ENCODE measurements at regions not wholly inside any gene's neighbourhood (a gene's known extent, or its start where the extent isn't known, plus 50 kb on each side); places are given as distances from the start of the nearest gene placed in this dataset.

DNA sequence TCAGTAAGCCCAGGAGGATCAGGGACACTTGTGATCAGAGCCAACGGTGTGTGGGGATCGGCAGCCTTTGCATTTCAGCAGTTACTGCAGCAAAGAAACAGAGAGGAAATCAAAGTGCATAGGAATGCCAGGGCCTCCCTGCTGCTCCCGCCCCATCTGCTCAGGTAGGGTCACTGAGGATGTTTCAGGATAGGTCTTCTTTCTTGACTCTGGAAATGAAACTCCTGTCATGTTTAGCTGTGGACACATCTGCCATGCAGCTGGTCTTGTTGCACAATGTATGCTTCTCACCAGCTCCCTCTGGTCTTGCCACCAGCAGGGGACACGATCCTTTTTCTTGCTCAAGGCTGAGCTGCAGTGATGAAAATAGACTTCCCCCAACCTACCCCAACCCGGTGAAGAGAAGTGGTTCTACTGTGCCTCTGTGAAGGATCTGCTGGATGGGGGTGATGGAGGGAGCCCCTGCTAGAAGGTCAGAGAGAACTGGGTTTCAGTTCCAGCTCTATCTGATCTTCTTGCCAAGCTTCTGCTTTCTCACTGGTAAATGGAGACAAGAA is 185.2 kb upstream of the KLF4 start:
- peak; percentile 77 for ATAC-seq
- no peak for DNase-seq (ENCODE audit: low spot score)
- intact Hi-C loops (cut with DNase I): no loop called here

DNA sequence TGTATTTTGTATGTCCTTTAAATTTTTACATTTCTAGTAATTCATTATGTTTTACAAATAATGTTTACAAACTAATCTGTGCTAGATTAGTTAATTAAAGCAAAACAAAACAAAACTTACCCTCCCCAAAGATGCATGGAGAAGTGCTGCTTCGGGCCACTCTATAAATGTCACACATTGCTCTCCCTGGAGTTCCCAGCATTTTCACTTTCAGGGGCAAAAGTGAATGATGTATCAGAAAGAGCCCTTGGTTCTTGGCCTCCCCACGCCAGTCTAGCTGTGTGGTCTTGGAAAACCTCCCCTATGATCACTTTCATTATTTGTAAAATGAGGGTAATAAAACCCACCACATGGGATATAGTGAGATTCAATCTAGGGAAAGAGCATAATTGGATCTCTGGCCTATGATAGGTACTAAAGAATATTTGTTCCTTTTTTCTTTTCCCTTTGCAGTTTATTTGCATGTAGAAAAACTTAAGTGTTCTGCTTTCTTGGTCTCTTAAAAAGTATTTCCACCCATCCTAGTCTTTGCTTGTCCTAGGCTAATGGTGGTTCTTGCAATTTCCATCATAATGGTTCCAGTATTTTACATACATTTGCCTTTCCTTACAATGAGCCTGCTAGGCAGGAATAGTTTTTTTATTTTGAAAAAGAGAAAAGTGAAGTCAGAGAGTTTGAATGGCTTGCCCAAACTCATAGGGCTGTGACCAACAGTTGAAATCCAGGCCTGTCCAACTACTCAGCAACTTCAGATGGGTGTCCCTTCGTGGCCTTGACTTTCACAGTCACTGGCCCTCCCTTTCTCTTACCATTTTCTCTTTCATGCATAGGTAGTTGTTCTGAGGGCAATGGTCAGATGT is 184.5 kb upstream of the KLF4 start:
- no peak for ATAC-seq
- intact Hi-C loops (cut with DNase I): no loop called here

DNA sequence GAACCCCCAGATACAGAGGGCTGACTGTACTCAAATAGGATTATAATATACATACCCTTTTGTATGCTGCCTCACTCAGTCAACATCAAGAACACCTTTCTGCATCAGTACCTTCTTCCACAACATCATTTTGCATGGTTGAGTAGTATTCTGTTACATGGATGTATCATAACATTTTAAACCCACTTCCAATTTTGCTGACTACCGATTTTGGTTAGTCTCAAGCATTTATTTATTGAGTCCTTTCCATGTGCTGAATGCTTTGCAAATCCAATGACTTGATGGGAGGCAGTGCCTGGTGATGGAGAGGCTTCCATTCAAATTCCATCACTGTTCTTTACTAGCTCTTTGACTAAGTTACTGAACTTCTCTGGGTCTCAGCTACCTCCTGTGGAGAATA is 182.0 kb upstream of the KLF4 start:
- intact Hi-C loops (cut with DNase I): no loop called here
- ATAC-seq: no peak
- no peak for DNase-seq (ENCODE audit: low spot score)

More for the DNA sequence above, 184.5 kb upstream of the KLF4 start:
- DNase-seq (ENCODE audit: low spot score): no peak

DNA sequence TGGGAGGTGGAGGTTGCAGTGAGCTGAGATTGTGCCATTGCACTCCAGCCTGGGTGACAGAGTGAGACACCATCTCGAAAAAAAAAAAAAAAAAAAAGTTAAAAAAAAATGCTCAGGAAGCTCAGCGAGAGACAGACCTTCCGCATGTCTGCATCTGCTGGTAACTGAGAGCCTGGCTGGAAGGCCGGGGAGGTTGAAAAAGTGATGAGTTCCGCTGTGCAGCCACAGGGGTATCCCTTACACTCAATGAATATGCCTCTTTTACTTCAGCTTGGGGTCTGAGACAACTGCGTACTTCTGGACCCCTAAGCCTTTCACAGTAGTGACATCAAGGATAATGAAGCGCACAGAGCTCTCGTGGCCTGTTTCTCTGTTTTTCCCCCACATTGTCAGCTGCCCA is 179.9 kb upstream of the KLF4 start:
- ATAC-seq: no peak
- intact Hi-C loops (cut with DNase I): no loop called here
- no peak for DNase-seq (ENCODE audit: low spot score)

DNA sequence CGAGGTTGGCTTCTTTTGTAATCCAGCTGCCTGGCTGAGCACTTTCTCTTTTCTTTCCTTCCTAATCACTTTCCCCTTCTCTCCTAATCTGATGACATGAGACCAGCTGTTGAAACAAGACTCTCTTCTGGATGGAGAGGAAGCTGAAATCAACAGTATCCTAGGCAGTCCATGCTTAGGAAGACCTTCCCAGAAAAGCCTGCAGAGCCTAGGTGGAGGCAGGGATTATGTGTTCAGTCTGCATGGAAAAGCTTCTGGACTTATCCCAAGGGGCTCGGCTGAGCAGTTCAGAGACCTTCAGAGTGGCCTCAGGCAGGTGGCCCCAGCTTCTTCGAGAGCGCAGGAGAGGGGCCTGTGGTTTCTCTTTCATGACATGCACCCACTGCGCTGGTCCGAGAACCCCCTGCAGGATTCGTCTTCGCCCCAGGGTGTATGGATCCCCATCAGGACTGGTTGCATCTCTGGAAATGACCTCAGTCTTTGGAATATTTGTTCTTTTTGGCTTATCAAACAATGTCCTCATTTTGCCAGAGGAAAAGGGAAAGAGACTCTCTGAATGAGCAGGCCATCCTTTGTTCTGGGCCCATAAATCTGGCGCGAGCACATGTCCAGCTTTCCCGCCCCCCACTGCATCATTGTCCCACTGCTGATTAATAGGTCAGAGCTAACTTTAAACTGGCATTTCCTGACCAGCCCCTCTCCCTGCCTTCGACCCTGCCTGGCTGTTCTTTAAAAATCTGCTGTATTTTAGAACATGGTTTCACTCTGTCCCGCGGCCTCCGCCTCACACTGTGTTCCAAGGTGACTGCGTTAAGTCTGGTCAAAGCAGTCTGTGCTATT is 177.9 kb upstream of the KLF4 start:
- no peak for DNase-seq (ENCODE audit: low spot score)
- intact Hi-C loops (cut with DNase I): no loop called here
- peak; percentile 77 for ATAC-seq

DNA sequence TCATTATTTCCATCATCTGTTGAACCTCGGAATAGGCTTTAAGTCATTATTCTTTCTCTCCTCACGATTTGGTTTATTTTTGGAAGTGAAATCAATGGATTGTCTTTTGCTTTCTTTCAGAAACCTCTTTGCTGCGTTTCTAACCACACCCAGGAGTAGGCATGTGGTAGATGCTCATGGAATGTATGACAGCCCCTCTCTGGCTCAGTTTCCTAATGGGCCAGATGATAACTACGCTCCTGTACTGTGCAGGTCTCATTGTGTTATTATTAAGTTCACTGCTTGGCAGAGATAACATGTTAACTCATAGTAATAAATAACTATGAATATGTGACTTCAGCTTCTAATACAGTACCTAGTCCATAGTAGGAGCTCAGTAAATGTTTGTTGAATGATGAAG is 175.5 kb upstream of the KLF4 start:
- ATAC-seq (no peak), DNase-seq (ENCODE audit: low spot score) (no peak)
- intact Hi-C loops (cut with DNase I): no loop called here

DNA sequence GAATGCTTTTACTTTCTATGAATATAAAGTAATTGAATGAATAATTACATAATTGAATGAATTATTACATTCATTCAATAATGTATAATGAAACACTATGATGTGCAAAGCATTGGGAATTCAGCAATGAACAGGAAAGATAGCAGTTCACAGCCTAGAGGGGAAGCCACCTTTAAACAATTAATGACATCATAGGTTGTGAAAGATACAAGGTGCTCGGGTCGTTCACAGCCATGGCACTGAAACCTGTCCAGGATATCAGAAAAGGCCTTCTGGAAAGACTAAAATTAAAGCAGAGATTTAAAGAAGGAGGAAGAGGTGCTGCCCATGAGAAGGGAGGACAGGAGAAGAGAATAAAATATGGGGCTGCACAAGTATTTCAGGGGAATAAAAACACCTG is 171.4 kb upstream of the KLF4 start:
- DNase-seq (ENCODE audit: low spot score) (no peak), ATAC-seq (no peak)
- intact Hi-C loops (cut with DNase I): no loop called here

DNA sequence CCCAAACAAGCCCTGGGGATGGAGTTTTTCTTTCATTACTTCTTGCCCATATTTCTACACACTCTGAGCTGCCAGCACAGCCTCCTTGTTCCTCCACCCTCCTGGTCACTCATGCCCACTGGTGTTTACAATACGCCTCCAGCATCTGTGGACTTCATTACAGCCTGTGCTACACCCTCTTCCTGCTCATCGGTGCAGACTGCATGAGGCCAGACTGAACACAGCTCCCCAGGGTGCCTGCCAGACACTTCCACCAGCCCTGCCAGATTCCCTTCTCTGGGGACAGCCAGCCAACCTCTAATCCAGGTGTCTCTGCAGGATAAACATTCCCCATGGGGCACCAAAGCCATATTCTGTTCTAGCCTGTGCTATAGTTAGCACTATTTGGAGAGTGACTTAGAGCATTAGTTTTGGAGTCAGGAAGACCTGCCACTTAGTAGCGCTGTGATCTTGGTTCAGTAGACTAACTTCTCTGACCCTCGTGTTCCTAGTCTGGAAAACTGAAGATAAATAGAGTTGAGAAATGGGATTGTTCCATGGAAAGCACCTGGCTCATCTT is 163.8 kb upstream of the KLF4 start:
- ATAC-seq: no peak
- intact Hi-C loops (cut with DNase I): no loop called here
- no peak for DNase-seq (ENCODE audit: low spot score)

DNA sequence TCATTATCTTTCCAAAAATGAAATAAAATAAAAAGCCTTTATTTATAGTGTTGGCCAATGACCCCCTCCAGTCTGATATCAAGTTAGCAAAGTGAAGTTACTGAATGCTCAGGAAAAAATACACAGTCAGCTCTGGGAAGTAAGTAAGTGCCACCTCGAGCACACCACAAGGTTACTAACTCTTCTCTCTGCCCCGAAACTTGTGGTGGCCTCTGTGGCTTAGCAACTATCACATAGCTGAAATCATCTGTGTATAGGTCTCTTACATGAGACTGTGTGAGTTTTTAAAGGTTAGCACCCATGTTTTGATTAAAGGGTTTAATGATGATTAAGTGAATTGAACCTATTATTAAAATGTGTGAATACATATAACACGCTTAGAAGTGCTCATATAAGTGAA is 161.4 kb upstream of the KLF4 start:
- no peak for DNase-seq (ENCODE audit: low spot score)
- no peak for ATAC-seq
- intact Hi-C loops (cut with DNase I): no loop called here

DNA sequence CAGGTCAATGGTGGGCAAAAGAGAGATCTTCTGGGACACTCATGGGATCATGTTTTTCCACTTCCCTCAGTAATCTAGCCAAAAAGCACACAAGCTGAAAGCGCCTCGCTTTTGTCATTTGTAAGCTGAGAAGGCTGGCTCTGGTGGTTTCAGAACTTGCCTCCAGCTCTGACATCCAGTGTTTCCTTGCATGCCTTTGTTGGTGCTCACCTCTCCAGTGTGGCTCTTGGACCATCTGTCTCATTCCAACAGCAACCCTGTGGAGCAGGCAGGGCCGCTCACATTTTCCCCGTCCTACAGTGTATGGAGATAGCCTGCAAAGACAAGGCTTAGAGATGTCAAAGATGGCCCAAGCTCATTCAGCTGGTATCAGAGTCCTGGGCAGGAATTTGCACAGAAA is 160.8 kb upstream of the KLF4 start:
- DNase-seq (ENCODE audit: low spot score): no peak
- no peak for ATAC-seq
- intact Hi-C loops (cut with DNase I): no loop called here

DNA sequence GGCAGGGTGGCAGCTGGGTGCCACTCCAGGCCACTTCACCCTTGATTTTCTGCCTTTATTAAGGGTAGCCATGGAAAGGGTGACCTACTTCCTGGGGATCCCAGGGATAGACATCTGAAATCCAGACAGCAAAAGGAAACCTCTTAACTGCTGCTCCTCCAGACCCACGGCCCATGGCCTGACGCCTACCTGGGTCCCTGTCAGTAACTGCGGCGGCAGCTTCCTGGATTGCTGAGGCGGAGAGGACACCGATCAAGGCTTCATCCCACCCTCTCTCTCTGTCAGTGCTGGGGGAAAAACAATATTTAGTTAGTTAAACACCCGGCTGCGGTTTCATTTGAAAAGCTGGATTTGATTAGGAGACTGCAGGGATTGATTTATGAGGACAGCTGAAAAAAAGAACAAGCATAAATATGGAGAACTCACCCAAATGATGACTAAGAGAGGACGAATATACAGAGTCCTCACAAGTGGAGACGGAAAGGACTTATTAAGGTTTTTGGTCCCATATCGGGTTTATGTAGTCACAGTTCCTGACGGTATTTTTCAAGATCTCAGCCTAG is 158.7 kb upstream of the KLF4 start:
- intact Hi-C loops (cut with DNase I): no loop called here
- DNase-seq (ENCODE audit: low spot score) (no peak), ATAC-seq (no peak)

DNA sequence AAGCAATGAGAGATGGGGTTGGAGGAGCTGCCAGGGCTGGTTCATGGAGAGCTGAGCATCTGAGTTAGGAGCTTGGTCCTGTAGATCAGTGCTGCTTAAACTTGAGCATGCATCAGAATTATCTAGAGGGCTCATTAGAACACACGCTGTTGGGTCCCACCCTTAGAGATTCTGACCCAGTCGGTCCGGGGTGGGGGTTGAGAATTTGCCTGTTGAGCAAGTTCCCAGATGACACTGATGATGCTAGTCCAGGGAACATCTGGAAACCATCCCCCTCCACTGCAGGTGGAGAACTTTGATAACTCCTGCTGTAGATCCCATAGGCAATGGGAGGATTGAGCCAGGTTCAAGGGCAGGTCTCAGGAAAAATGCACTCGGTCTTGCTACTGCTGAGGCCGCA is 158.0 kb upstream of the KLF4 start:
- DNase-seq (ENCODE audit: low spot score) (no peak), ATAC-seq (no peak)
- intact Hi-C loops (cut with DNase I): no loop called here

DNA sequence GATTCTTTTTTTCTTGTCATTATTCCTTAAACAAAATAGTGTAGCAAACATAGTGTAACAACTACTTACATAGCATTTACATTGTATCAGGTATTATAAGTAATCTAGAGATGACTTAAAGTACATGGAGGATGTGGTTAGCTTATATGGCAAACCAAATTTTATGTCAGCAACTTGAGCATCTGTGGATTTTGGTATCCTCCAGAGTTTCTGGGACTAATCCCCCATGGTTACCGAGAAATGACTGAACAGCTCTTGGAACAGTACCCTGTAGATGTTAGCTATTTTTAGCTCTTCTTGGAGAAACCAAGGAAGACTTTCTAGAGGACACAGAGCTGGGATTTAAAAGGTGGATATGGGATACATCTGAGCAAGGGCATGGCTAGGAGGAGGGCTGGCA is 157.6 kb upstream of the KLF4 start:
- intact Hi-C loops (cut with DNase I): no loop called here
- no peak for DNase-seq (ENCODE audit: low spot score)
- ATAC-seq: no peak

DNA sequence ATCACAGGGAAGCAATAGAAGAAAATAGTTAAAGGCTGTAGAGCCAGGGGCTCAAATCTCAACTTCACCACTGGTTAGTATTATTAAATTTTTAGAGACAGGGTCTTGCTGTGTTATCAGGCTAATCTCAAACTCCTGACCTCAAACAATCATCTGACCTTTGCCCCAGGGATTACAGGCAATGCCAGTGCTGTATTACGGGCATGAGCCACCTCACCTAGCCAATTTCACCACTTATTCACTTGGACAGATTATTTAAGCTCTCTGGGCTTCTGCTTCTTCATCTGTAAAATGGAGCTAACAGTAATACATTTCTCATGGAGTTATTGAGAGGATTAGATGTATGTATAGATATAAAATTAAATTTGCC is 155.9 kb upstream of the KLF4 start:
- intact Hi-C loops (cut with DNase I): no loop called here
- no peak for DNase-seq (ENCODE audit: low spot score)
- no peak for ATAC-seq

DNA sequence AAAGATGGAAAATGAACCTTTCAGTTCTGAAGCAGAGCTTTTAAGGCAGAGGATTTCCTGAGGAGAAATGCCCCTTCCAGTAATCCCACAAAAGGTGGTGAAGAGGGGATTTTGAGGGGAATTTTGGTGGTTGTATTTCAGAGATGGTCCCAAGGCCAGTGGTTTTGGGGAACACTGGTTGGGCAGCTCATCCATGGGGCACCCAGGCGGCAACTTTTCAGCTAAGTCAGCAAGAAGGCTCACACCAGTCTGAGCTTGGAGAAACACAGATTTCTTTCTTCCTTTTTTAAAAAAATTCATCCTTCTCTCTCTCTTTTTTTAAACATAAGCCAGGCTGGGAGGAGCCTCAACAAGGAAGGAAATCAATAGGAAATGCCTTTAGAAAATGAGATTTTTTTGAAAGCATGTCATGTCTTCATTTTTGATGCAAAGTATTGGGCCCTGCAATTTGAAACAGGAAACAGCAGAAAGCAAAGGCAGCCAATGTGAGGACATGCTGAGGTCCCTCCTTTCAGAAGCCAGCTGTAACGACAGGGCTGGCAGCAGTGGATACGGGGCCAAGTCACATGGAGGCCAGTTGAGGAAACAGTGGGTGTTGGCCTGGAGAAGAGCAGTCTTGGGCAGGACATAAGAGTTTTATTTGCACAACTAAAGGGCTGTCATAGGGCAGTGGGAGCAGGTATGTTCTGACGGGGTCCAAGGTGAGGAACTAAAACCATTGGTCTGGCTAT is 155.3 kb upstream of the KLF4 start:
- ATAC-seq: peak; percentile 84
- DNase-seq (ENCODE audit: low spot score): no peak
- intact Hi-C loops (cut with DNase I): no loop called here

DNA sequence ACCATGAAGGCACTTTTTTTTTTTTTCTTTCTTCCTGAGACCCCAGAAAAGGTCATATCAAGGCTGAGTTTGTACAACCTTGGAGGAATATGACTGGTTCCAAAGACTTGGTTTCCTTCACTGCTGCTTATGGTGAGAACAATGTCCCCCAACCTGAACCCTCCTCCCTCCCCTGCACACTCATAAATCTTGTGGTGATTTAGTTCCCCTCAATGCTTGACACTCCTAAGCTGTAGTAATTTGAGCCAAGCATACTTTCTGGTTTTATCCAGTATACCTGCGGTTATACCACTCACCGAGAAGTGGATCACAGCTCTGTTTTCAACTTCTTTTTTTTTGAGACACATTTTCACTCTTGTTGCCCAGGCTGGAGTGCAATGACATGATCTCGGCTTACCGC is 149.9 kb upstream of the KLF4 start:
- no peak for ATAC-seq
- no peak for DNase-seq (ENCODE audit: low spot score)
- intact Hi-C loops (cut with DNase I): no loop called here

DNA sequence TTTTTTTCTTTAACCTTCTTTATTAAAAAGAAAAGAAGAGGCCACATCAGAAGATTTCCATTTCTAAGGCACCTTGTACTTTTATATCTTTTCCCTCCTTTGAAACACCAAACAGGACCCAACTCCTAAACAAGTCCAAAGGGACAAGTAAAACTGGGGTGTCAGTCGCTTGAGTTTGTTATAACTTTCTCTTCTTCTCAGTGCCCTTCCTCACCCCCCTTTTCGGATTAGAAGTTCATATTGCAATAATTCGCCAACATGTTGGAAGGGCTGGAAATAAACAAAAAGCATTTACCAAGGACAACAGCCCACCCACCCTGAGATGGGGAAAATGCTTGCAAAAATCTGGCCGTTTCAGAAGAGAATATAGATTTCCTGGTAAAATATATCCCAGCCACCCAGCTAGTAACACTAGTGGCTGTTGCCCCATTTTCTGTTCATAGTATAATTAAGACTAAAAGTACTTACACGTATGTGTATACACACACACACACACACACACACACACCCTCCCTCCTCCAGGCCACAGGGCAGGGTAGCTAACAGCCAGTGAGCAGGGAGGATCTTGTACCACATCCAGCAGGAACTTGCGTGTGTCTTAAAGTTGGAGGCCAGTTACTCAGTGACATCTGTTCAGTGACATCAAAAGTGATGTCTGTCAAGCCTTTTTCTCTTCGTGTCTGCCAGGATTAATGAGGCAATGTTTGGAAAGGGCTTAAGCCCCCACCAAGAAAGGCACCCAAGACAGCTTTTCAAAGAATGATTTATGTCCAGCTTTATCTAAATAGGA is 149.1 kb upstream of the KLF4 start:
- intact Hi-C loops (cut with DNase I): no loop called here
- peak; percentile 82 for DNase-seq (ENCODE audit: low spot score)
- ATAC-seq: peak; percentile 61
